H1 (cell line): ENCODE measurements at regions not wholly inside any gene's neighbourhood (a gene's known extent, or its start where the extent isn't known, plus 50 kb on each side); places are given as distances from the start of the nearest gene placed in this dataset.

ENCODE experiments used
- CHD7 ChIP-seq: fragments of 300-600 bp; sonication (generic); IDR thresholded peaks from 2 replicates; pipeline ENCODE4 v1.7.1; 2012; ENCODE audit warnings: low read length, moderate library complexity, mild to moderate bottlenecking, inconsistent platforms; ENCODE audit not compliant: insufficient replicate concordance
- SAP30 ChIP-seq: fragments of 300-600 bp; sonication (generic); IDR thresholded peaks from 2 replicates; pipeline ENCODE4 v1.7.1; 2012; ENCODE audit warnings: low read length, moderate library complexity, mild to moderate bottlenecking, inconsistent platforms; ENCODE audit not compliant: insufficient read depth, insufficient replicate concordance
- SIX5 ChIP-seq: IDR thresholded peaks from 2 replicates; pipeline ENCODE4 v1.6.1; 2011; ENCODE audit warnings: mild to moderate bottlenecking, low read depth, low read length
- SP2 ChIP-seq: IDR thresholded peaks from 2 replicates; pipeline ENCODE4 v1.6.1; 2012; ENCODE audit warnings: mild to moderate bottlenecking, low read length, inconsistent platforms

- no peak for TF ChIP-seq SAP30
- TF ChIP-seq CHD7: no peak
- TF ChIP-seq SP2: no peak
- TF ChIP-seq SIX5: no peak
These were observed 388.2 kb downstream of the PTPRU start (continued) for GRCh38 chr1:29624320-29625083.
